ENCODE measurements at regions not wholly inside any gene's neighbourhood (a gene's known extent, or its start where the extent isn't known, plus 50 kb on each side); places are given as distances from the start of the nearest gene placed in this dataset.

DNA sequence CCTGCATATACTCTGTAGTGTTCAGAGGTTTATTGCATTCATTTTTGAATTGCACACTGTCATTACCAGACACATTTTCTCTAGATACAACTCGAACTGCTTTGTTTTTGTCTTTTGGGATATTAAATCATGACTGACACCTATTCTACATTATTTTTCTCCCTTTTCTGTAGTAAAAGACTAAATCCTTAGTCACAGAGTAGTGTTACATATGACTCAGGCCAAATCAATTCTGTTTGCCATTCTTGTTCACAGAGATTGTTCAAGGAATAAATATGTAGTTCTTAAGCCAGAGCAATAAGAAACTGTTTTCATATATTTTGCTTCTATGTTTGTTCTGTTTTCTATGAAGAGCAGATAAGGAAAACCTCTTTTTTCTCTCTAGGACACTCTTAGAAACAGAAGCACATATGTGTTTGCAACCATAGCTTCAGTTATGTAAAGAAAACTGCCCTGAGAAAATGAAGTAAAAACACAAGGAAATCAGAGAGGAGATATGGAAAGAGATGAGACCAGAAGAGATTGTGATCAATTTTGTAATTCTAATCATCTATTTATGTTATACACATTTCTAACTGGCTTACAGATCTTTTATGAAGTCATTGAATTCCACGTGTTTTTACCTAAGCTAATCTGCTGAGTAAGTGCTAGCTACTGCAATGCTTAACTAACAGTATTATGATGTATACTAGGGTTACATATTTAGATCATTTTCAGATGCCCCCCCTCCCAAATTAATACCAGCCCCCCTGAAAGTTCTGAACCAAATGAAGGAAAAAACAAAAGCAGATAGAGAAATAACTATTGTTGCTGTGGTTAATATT lies 1995.6 kb upstream of the CDH6 start:
- TF ChIP-seq CTCF (IDR thresholded peaks at IDR 0.05; ENCODE audit: control extremely low read depth in 1 of 3, insufficient read depth in 1 of 3, low read depth in 1 of 3, low read length in 3 of 3) (no peak), RFX5 (IDR thresholded peaks at IDR 0.05; ENCODE audit: borderline replicate concordance, low read depth, low read length) (no peak), YY1 (IDR thresholded peaks at IDR 0.05; ENCODE audit: low read depth, low read length) (no peak), CHD1 (IDR thresholded peaks at IDR 0.05; ENCODE audit: low read depth, low read length) (no peak), KDM1A (IDR thresholded peaks at IDR 0.05; ENCODE audit: borderline replicate concordance, low read length) (no peak), EP300 (IDR thresholded peaks at IDR 0.05; ENCODE audit: borderline replicate concordance in 1 of 2, low read depth in 2 of 2, low read length in 2 of 2) (no peak), SIX5 (IDR thresholded peaks at IDR 0.05; ENCODE audit: low read depth, low read length) (no peak), POLR2A (IDR thresholded peaks at IDR 0.05; ENCODE audit: control extremely low read depth in 1 of 2, low read depth in 2 of 2, low read length in 2 of 2) (no peak), SAP30 (IDR thresholded peaks at IDR 0.05; ENCODE audit: insufficient read depth, insufficient replicate concordance, low read length) (no peak), CBX5 (IDR thresholded peaks at IDR 0.05; ENCODE audit: low read depth, low read length) (no peak), POLR2AphosphoS5 (IDR thresholded peaks at IDR 0.05; ENCODE audit: low read depth, low read length) (no peak), JUN (IDR thresholded peaks at IDR 0.05; ENCODE audit: low read depth, low read length) (no peak)
- TF ChIP-seq, protein P1, sequence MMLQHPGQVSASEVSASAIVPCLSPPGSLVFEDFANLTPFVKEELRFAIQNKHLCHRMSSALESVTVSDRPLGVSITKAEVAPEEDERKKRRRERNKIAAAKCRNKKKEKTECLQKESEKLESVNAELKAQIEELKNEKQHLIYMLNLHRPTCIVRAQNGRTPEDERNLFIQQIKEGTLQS (IDR thresholded peaks at IDR 0.05; ENCODE audit: insufficient read depth, low read depth, low read length): no peak

Data from H1 (cell line).